Erythroblast (primary cell): ENCODE measurements at regions not wholly inside any gene's neighbourhood (a gene's known extent, or its start where the extent isn't known, plus 50 kb on each side); places are given as distances from the start of the nearest gene placed in this dataset.

Experiments used
- GATA1 ChIP-seq: IDR thresholded peaks from 2 replicates; pipeline ENCODE4 v1.6.1; 2011; ENCODE audit warnings: low read depth, mild to moderate bottlenecking, control low read depth, low read length, moderate library complexity
- POLR2A ChIP-seq: IDR thresholded peaks from 2 replicates; pipeline ENCODE4 v1.6.1; 2011; ENCODE audit warnings: mild to moderate bottlenecking, low read length

DNA sequence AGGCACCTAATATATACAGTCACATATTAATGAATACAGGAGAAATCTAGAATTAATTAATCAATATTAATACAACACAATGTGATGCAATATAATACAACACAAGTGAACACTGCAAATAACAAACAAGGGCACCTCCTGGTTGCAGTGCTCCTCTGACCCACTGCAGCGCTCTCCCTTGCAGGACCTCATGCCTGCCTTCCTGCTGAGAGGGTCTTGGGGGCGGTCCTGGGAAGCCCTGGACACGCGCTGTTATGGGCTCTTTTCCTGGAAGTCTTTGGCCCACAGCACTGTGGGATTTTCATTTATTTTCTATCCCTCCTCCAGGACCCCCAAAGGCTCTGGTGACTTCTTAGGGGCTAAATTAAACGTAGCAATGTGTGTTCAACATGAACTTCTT, 485.8 kb downstream of the IRX1 start:
- TF ChIP-seq POLR2A (no peak), GATA1 (no peak)
